Erythroblast (primary cell): ENCODE measurements at regions not wholly inside any gene's neighbourhood (a gene's known extent, or its start where the extent isn't known, plus 50 kb on each side); places are given as distances from the start of the nearest gene placed in this dataset.

Experiments
- GATA1 ChIP-seq: IDR thresholded peaks from 2 replicates; pipeline ENCODE4 v1.6.1; 2011; ENCODE audit warnings: low read depth, mild to moderate bottlenecking, control low read depth, low read length, moderate library complexity
- POLR2A ChIP-seq: IDR thresholded peaks from 2 replicates; pipeline ENCODE4 v1.6.1; 2011; ENCODE audit warnings: mild to moderate bottlenecking, low read length

- TF ChIP-seq POLR2A (no peak), GATA1 (no peak)
Observed at GRCh38 chr20:41983159-41983558, 365.0 kb upstream of the CHD6 start.
